GM19438 (cell line): ENCODE measurements at regions not wholly inside any gene's neighbourhood (a gene's known extent, or its start where the extent isn't known, plus 50 kb on each side); places are given as distances from the start of the nearest gene placed in this dataset.

Experiments
- ATAC-seq: cut with Tn5 transposase; IDR thresholded peaks from one replicate; pipeline ENCODE4 v1.9.1; 2021; ENCODE audit warnings: low read depth; ENCODE audit not compliant: unreplicated experiment

DNA sequence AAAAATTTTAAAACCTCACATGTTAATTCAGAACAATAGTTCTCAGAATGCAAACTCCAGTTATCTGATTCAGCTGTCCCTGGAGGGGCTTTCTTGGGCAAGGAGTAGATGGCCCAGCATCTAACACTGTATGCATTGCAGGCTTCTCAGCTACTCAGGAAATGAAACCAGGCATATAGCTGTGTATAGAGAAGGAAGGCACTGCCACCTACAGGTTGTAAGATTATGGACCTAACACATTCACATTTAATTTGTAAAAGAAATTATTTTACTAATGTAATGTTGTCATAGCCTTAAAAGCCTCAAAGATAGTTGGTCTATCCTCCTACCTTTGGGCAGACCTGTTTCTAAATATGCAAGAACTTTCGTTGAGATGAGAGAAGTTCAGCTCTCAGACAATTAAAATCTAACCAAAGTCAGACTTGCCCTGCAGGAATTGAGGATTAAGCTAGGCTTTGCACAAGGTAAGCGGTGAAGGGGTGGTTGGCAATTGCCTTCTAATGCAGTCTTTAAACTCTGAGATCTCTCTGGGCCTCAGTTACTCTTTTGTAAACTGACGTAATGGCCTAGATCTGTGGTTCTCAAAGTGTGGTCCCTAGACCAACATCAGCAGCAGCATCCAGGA is 132.8 kb upstream of the SLC24A5 start:
- ATAC-seq = peak; percentile 90

DNA sequence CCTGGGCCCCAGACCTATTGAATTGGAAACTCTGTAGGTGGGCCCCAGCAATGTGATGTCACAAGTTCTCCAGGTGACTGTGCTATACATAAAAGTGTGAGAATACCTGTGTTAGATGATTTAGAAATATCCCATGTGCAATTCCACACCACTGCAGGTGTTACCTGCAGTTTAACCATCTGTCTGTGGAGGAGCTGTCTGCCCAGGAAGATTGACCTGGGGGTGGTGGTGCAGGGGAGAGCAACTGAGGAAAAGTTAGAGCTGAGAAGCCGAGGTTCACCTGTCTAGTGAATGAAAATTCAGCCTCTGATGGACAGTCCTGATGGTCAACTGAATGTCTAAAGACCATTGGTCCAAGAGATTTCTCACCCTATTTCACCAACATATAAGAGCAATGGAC is 132.2 kb upstream of the SLC24A5 start:
- no peak for ATAC-seq

DNA sequence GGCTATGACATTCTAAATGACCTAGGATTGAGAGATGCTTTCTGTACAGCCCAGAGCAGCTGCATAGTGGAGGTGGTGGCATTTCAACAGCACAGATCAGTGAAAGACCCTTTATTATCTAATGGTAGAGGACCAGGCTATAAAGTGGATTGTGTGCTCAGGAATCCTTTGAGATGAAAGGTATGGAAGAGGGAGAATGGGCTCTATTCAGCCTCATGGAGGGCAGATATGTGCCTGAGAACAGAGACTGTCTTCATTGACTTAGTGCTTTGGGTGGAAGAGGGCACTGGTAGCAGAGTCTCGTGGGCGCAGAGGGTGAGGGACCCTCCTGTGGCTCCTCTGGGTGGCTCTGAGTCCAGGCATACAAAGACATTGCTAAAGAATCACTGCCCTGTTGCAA is 130.0 kb upstream of the SLC24A5 start:
- no peak for ATAC-seq

DNA sequence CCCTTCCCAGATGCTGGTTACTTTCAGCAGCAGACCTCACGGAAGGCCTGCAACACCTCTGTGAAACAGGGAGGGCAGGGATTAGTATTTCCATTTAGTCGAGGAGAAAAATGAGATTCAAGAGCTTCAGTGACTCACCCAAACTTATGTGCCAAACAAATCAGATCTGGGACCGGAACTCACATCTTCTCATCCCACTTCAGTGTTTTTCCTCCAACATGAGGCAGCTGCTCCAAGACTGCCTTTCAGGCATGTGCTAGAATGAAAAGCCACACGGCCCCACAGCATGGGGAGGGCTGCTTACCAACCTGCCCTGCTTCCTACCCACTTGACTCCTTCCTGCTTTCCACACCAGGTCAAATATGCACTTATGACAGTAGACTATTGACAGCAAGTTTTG is 129.4 kb upstream of the SLC24A5 start:
- no peak for ATAC-seq

DNA sequence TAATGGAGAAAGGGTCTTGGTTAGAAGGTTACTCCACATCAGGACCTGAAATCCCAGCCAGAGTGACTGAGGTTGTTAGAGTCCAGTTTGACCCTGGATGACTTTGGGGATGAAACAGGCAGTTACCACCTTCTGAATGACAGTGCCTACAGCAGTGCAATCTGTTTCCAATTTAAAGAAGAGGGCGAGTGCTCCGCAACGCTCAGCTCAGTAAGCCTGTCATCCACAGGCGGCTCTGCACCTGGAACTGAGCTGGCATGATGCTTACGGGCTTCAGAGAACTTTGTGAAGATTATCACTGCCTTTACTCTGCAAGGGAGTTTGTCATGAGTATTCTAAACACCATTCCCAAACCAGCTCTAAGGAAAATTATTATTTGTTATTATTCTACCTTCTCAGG is 127.7 kb upstream of the SLC24A5 start:
- ATAC-seq = no peak

DNA sequence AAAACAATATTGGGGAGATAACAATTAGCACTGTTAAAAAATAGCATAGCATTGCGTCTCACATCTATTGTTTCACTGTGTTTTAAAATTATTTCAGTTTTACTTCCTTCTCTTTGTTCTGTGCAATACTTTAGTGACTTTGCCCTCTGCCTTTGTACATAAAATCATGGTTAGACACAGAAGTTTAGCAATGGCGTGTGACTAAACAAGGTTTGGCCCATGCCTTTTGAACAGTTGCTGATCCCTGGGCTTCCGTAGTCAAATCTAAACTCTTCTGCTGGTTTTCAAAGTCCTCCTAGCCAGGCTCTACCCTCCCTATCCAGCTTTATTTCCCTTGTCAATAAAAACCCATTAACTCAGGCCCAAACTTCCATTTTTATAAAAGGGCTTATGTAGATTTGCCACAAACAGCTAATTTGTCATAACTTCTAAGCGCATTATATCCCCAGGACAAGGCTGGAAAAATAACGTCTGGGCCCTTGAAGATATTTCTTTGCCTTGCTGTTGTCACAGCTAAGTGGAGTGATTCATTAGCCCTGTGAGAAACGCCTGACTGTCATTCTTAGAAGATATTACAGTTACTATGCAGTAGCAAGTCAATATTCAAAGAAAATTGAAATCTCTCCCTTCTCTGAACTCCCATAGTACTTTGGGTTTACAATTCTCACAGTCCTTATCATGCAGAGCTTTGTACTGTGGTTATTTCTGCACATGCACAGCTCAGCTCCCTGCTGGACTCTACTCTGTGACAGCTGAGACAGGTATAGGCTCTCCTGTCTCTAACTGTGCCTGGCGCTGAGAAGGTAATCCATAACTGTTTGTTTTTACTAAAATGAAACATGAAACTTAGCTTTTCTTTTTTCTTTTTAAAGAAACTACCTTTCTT is 123.4 kb upstream of the SLC24A5 start:
- ATAC-seq = no peak

DNA sequence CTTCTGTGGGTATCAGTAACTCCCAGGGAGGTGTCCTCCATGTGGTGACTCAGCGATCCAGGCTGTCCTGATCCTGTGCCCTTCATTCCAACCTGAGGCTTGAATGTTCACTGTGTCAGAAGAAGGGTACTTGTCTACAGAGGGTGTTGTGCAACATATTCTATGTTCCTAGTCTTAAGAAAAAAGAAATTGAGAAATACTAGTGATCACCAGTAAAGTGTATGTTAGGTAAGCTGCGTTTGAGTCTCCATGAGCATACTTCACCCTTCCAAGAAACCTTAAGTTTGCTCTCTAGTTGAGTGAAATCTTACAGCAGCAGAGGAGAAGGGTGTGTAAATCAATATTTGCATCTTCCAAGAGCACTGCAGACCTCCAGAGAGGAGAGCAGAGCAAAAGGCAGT is 122.2 kb upstream of the SLC24A5 start:
- no peak for ATAC-seq

DNA sequence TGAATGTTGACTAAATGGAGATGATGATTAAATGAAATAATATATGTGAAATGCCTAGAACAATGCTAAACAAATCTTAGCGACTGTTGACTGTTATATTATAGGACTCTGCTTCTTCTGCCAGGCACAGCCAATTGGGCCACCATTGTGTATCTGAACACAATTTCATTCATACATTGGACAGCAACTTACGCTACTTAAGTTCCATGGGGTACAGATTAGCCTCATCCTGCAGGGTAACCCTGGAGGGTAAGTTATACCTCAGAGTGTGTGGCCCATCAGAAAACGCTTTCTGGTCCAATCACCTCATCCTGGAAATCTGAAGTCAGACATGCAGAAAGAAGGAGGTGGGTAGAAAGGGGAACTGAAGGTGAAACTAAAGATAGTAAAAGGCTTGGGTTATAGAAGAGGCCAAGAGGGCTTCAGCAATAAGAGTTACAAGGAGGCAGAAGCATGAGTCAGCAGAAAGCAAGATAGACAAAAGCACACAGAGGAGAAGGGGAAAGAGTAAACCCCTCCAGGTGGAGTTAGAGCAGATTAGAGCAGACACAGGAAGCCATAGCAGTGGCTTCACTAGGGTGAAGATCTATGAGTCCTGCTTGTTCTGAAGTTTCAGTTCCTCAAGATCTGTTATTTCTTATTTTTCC is 119.3 kb upstream of the SLC24A5 start:
- ATAC-seq = peak; percentile 94

DNA sequence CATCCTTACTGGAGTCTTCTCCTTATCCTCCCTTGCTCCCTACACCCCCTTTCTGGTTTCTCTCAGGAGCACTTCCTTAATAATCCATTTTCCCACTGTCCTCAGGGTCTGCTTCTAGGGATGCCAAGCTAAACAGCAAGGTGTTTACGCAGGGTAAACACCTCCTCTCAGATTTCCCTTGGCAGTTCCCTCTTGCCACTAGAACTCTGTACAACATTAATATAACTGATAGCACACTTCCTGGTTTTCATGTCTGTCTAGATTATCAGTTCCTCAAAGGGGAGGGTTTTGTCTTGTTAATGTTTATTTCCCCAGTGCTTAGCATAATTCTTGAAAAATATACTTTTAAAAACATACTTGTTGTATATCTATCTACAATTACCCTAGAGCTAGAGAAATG is 118.0 kb upstream of the SLC24A5 start:
- no peak for ATAC-seq

DNA sequence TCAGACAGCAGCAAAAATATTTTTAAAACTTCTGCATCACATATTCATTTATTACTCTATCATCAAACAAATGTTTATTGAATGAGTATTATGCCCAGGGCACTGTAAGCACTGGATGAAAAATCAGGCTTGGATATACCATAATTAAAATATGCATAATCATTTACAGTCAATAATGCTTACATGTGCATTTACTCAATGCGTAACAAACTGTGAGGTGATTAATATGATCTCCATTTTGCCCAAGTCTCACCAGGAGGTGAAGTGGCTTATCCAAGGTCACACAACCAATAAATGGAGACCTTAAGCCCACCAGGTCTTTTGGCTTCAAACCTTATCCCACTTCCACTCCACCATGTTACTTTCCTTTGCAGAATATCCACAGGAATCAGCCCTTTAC is 117.3 kb upstream of the SLC24A5 start:
- no peak for ATAC-seq

DNA sequence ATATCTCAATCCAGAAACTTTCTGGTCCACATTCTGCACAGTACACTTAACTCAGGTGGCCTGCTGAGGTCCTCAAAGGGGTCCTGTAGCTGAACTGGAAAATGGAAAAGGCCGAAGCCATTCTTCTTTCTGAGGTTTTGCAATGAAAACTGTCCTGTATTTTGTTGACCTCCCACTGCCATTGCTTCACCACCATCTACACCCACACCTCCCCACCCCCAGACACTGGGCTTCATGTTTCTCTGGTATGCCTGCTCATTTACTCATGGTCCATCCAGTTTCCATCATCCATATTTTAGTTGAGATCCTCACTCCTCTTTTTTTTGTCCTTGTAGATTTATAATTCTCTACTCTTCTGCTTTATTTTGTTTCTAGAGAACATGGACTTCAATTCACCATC is 115.7 kb upstream of the SLC24A5 start:
- ATAC-seq = no peak

DNA sequence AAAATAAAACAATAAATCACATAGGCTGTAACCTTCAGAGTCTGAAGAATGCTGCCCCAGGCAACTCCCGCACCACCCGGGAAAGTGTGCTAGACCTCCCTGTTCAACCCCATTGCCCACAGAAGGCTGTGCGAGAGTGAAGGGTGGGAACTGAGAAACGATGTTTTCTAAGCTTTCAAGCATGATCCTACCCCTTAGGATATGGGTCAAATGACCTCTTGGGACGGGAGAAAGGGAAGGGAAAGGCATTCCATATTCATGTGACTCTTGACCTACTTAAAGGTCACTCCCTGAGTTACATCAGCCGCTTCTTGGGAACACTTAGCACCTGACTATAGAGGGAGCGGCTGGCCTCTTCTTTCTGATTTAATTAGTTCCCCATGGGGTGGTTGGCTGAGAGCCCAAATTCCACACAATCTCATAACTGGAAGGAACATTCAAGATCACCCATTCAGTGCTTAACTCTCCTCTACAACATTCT is 114.7 kb upstream of the SLC24A5 start:
- no peak for ATAC-seq

DNA sequence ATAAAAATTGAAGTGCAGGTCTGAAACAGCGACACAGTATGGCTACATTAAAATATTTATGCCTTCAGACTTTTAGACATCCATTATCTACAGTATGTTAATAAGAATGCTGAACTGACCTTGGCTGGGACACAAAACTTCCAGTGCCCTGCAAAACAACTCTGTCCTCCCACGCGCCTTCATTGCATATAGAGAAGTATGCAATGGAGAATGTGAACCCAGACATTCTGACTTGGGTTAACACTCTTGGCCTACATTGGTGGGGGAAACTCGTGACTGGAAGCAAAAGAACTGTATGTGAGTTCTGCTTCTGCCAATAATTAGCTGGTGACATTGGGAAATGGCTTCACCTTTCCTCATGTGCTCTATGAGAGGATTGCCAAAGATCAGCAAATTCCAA is 110.5 kb upstream of the SLC24A5 start:
- ATAC-seq = no peak

DNA sequence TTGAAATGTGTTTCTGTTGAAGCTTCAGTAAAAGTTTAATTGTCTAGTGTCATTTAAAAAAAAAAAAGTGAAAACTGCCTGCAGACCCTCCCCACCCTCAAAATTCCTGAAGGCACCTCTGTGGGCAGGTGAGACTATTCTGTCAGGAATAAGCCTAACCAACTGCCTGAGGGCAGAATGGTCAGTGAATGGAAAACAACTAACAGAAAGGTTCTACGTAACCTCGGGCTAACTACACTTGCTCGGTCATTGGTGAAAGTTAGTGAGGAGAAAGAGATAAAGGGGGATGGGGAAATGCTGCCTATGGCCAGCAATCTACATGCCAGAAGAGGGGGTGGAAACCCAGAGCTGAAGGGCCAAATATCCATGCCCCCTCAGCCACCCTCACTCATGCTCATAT is 108.6 kb upstream of the SLC24A5 start:
- no peak for ATAC-seq

DNA sequence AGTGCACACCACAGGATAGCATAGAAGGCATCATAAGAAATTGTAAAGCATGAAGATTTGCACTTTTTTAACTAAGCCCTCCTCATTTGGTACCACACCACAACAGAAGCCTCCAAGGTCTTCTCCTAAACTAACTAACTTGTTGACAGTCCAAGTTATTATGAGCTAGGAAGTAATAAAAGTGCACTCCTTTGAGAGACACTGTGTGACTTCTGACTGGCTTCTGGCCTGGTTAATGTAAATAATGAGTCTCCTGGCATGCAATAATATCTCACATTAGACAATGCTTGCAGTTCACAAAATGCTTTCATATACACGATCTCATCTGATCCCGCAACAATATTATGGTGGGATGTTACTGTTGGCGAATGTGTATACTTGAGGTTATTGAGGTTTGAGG is 103.9 kb upstream of the SLC24A5 start:
- no peak for ATAC-seq

DNA sequence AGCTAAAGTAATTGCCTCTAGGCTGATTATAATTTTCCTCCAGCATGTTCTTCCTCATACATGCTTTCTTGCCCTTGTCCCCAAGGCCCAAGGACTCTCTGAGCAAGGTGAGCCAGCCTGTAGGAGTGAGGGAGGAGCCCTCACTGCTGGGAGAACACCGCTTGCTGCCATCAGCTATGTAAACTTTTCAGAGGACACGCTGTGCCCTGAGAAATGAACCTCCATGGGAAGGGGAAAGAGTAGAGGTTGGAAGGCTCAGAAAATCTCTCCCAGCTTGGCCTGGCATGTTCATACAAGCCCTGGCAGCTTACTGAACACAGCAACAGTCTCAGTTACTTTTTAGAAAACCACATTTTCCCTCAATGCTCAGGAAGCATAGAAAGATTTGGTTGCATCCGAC is 103.0 kb upstream of the SLC24A5 start:
- no peak for ATAC-seq

DNA sequence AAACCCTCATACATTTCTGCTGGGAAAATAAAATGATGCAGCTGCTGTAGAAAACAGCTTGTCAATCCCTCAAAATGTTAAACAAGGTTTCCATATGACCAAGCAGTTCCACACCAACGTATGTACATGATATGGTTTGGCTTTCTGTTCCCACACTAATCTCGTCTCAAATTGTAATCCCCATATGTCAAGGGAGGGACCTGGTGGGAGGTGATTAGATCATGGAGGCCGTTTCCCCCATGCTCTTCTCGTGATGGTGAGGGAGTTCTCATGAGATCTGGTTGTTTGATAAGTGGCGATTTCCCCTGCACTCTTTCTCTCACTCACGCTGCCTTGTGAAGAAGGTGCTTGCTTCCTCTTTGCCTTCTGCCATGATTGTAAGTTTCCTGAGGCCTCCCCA is 100.6 kb upstream of the SLC24A5 start:
- ATAC-seq = no peak

DNA sequence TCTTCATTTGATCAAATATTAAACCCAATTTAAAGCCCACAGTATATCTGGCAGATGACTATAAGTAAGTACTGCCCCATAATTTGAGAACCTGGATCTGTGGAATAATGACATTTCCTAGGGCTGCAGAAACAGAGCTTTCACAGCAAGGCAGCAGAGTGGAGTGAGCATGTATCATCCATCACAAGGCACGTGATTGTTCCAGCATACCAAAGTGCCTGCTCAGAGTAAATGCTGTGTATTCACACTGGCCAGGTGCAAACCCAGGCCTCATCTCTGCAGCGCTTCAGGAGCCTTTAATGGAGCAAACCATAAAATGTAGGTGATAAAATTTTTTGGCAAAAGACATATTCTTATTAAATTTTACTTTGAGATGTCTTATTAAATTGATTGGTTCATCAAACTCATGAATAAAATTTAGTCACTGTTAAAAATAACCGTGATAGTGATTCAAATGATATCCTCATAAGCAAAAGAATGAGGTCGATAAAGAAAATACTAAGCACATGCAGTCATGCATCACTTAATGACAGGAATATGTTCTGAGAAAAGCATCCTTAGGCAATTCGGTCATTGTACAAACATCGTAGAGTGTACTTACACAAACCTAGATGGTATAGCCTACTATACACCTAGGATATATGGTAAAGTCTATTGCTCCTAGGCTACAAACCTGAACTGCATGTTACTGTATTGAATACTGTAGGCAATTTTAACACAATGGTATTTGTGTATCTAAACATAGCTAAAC is 99.3 kb upstream of the SLC24A5 start:
- ATAC-seq = no peak

DNA sequence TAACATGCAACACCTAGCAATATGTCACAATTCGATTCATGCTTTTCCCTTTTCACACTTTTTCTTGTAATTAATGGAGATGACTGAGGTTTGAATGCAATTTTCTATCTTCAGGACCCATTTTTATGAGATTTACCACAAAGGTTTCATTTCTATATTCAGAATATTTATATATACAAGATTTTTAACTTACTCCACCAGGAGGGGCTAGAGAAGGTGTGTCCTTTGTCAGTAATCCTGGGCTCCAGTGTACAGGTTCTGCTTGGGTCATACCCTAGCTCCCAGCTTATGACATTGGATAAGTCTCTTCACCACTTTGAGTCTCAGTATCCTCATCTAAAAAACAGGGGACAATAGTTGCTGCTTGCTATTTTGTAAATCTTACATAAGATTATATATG is 95.7 kb upstream of the SLC24A5 start:
- no peak for ATAC-seq

DNA sequence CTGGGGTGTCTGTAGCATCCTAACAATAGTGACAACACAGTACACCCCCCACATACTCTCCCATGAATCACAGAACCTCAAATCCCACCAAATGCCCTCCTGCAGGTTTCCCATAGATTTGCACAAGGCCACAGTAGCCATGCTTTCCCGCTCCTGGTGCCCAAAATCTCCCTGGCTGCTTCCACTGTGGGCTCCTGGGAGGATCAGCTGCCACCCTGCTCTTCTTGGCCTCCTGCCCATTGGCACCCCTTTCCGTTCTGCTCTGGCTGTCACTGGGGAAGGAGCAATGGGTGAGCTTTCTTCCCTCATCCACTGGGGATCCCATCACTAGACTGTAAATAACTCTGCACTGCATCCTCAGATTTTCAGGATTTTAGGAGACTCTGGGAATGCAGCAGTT is 92.1 kb upstream of the SLC24A5 start:
- no peak for ATAC-seq

DNA sequence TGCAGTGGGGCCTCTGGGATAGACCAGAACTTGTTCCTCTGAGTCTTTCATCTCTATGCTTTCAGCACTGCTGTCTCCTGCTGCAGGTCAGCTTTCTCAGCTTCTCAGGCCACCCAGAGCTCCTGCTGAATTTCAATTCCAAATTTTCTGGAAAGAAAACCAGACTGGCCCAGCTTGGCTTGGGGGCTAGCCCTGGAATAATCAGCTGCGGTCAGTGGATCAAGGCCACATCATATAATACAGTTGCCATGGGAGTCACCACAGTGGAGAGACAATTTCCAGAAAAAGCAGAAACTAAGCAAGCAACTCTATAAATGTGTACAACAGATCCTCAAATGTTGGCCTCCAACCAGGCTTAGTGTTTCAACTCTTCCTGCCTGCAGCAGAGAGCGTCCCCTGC is 91.1 kb upstream of the SLC24A5 start:
- ATAC-seq = no peak
